HEK293 (cell line): ENCODE measurements at regions not wholly inside any gene's neighbourhood (a gene's known extent, or its start where the extent isn't known, plus 50 kb on each side); places are given as distances from the start of the nearest gene placed in this dataset.

Experiments used
- CTCF ChIA-PET: fragments of 350-600 bp; formaldehyde crosslinking; extraction: SDS; loops from one replicate; lab custom pipeline; 2021; ENCODE audit warnings: antibody characterized with exemption; lab: Yijun Ruan, JAX
- POLR2A ChIA-PET: fragments of 300-600 bp; formaldehyde crosslinking; extraction: SDS; loops from one replicate; lab custom pipeline; 2020; ENCODE audit warnings: antibody characterized with exemption, inconsistent platforms; lab: Yijun Ruan, JAX
- H3K27ac ChIP-seq: fragments of 200-500 bp; sonication (Bioruptor generic); 2 replicates; pipeline ENCODE4 v1.5.1; 2014; ENCODE audit warnings: low read depth, low read length, control low read depth, inconsistent platforms; ENCODE audit errors: extremely low read depth
- H3K36me3 ChIP-seq, 2 experiments: fragments of 200-500 bp in 1 of 2; sonication (Bioruptor generic) in 1 of 2; 1 replicate in 1 of 2; 2 replicates in 1 of 2; pipeline ENCODE4 v1.5.1; 2014 to 2017; ENCODE audit warnings: inconsistent platforms in 2 of 2, low read length in 2 of 2; ENCODE audit not compliant: control insufficient read depth in 2 of 2, insufficient read depth in 1 of 2
- H3K4me1 ChIP-seq: fragments of 200-500 bp; sonication (Bioruptor generic); 2 replicates; pipeline ENCODE4 v1.5.1; 2014; ENCODE audit warnings: mild to moderate bottlenecking, low read length, inconsistent platforms; ENCODE audit not compliant: control insufficient read depth, insufficient read depth
- H3K4me3 ChIP-seq: 2 replicates; pipeline ENCODE4 v1.5.1; 2011; ENCODE audit warnings: low read depth, mild to moderate bottlenecking, control low read depth, low read length, moderate library complexity
- H3K9me3 ChIP-seq: fragments of 200-500 bp; sonication (Bioruptor generic); 2 replicates; pipeline ENCODE4 v1.5.1; 2014; ENCODE audit warnings: low read depth, low read length, inconsistent platforms; ENCODE audit not compliant: control insufficient read depth, insufficient read depth
- ATF2 ChIP-seq: fragments of 450-650 bp; formaldehyde crosslinking; IDR thresholded peaks from 2 replicates; pipeline ENCODE4 v1.5.1; 2016; ENCODE audit warnings: missing biosample characterization, missing genetic modification characterization, low read depth
- BCL11B ChIP-seq: fragments of 450-650 bp; formaldehyde crosslinking; IDR thresholded peaks from 2 replicates; pipeline ENCODE4 v1.5.1; 2016; ENCODE audit warnings: low read depth, missing biosample characterization, missing genetic modification characterization
- GLIS2 ChIP-seq: fragments of 450-650 bp; formaldehyde crosslinking; IDR thresholded peaks from 2 replicates; pipeline ENCODE4 v1.5.1; 2016; ENCODE audit warnings: missing biosample characterization, missing genetic modification characterization
- HOXA7 ChIP-seq: sonication (generic); formaldehyde crosslinking; IDR thresholded peaks from 2 replicates; pipeline ENCODE4 v1.8.1; 2022; ENCODE audit warnings: missing genetic modification reagents, borderline replicate concordance
- KLF1 ChIP-seq: fragments of 450-650 bp; formaldehyde crosslinking; IDR thresholded peaks from 2 replicates; pipeline ENCODE4 v1.5.1; 2016; ENCODE audit warnings: missing biosample characterization, missing genetic modification characterization
- KLF10 ChIP-seq: fragments of 450-650 bp; IDR thresholded peaks from 2 replicates; pipeline ENCODE4 v1.5.1; 2018; ENCODE audit warnings: missing biosample characterization, mild to moderate bottlenecking, missing genetic modification characterization
- KLF9 ChIP-seq: fragments of 450-650 bp; formaldehyde crosslinking; IDR thresholded peaks from 2 replicates; pipeline ENCODE4 v1.5.1; 2016; ENCODE audit warnings: missing biosample characterization, missing genetic modification characterization, low read depth
- OSR2 ChIP-seq: fragments of 450-650 bp; formaldehyde crosslinking; IDR thresholded peaks from 2 replicates; pipeline ENCODE4 v1.5.1; 2016; ENCODE audit warnings: missing biosample characterization, missing genetic modification characterization
- PATZ1 ChIP-seq: fragments of 450-650 bp; formaldehyde crosslinking; IDR thresholded peaks from 2 replicates; pipeline ENCODE4 v1.5.1; 2016; ENCODE audit warnings: missing biosample characterization, missing genetic modification characterization
- RBAK ChIP-seq: fragments of 450-650 bp; formaldehyde crosslinking; IDR thresholded peaks from 2 replicates; pipeline ENCODE4 v1.5.1; 2016; ENCODE audit warnings: missing biosample characterization, missing genetic modification characterization
- ZEB2 ChIP-seq: fragments of 450-650 bp; formaldehyde crosslinking; IDR thresholded peaks from 2 replicates; pipeline ENCODE4 v1.5.1; 2016; ENCODE audit warnings: missing biosample characterization, missing genetic modification characterization
- ZIC2 ChIP-seq: fragments of 450-650 bp; formaldehyde crosslinking; IDR thresholded peaks from 2 replicates; pipeline ENCODE4 v1.5.1; 2016; ENCODE audit warnings: missing biosample characterization, missing genetic modification characterization
- ZNF146 ChIP-seq: fragments of 450-650 bp; formaldehyde crosslinking; IDR thresholded peaks from 2 replicates; pipeline ENCODE4 v1.5.1; 2016; ENCODE audit warnings: missing biosample characterization, missing genetic modification characterization
- ZNF169 ChIP-seq: fragments of 450-650 bp; formaldehyde crosslinking; IDR thresholded peaks from 2 replicates; pipeline ENCODE4 v1.5.1; 2016; ENCODE audit warnings: missing biosample characterization, missing genetic modification characterization
- ZNF202 ChIP-seq: fragments of 450-650 bp; formaldehyde crosslinking; IDR thresholded peaks from 2 replicates; pipeline ENCODE4 v1.5.1; 2016; ENCODE audit warnings: missing biosample characterization, missing genetic modification characterization, borderline replicate concordance
- ZNF211 ChIP-seq: fragments of 450-650 bp; formaldehyde crosslinking; IDR thresholded peaks from 2 replicates; pipeline ENCODE4 v1.5.1; 2016; ENCODE audit warnings: low read depth, missing biosample characterization, missing genetic modification characterization
- ZNF23 ChIP-seq: fragments of 450-650 bp; formaldehyde crosslinking; IDR thresholded peaks from 2 replicates; pipeline ENCODE4 v1.5.1; 2016; ENCODE audit warnings: missing biosample characterization, missing genetic modification characterization, borderline replicate concordance
- ZNF335 ChIP-seq: fragments of 450-650 bp; formaldehyde crosslinking; conservative IDR thresholded peaks from 2 replicates; pipeline ENCODE4 v1.5.1; 2016; ENCODE audit warnings: missing biosample characterization, missing genetic modification characterization
- ZNF354C ChIP-seq: fragments of 450-650 bp; formaldehyde crosslinking; IDR thresholded peaks from 2 replicates; pipeline ENCODE4 v1.5.1; 2016; ENCODE audit warnings: missing biosample characterization, missing genetic modification characterization, low read depth, borderline replicate concordance
- ZNF48 ChIP-seq: fragments of 450-650 bp; formaldehyde crosslinking; IDR thresholded peaks from 2 replicates; pipeline ENCODE4 v1.5.1; 2016; ENCODE audit warnings: missing biosample characterization, missing genetic modification characterization
- ZNF510 ChIP-seq: fragments of 450-650 bp; formaldehyde crosslinking; IDR thresholded peaks from 2 replicates; pipeline ENCODE4 v1.5.1; 2018; ENCODE audit warnings: mild to moderate bottlenecking, missing genetic modification characterization, missing biosample characterization; ENCODE audit not compliant: insufficient replicate concordance
- ZNF529 ChIP-seq: fragments of 450-650 bp; formaldehyde crosslinking; IDR thresholded peaks from 2 replicates; pipeline ENCODE4 v1.5.1; 2017; ENCODE audit warnings: missing genetic modification characterization, missing biosample characterization; ENCODE audit not compliant: insufficient replicate concordance
- ZNF548 ChIP-seq: fragments of 450-650 bp; formaldehyde crosslinking; IDR thresholded peaks from 2 replicates; pipeline ENCODE4 v1.5.1; 2016; ENCODE audit warnings: missing biosample characterization, missing genetic modification characterization
- ZNF549 ChIP-seq: fragments of 450-650 bp; IDR thresholded peaks from 2 replicates; pipeline ENCODE4 v1.5.1; 2018; ENCODE audit warnings: missing biosample characterization, missing genetic modification characterization, mild to moderate bottlenecking, inconsistent platforms, moderate library complexity
- ZNF558 ChIP-seq: fragments of 450-650 bp; formaldehyde crosslinking; IDR thresholded peaks from 2 replicates; pipeline ENCODE4 v1.5.1; 2016; ENCODE audit warnings: missing biosample characterization, missing genetic modification characterization
- ZNF585B ChIP-seq: fragments of 450-650 bp; formaldehyde crosslinking; IDR thresholded peaks from 2 replicates; pipeline ENCODE4 v1.5.1; 2016; ENCODE audit warnings: missing biosample characterization, missing genetic modification characterization
- ZNF610 ChIP-seq: fragments of 450-650 bp; formaldehyde crosslinking; IDR thresholded peaks from 2 replicates; pipeline ENCODE4 v1.5.1; 2016; ENCODE audit warnings: missing biosample characterization, missing genetic modification characterization, borderline replicate concordance
- ZNF626 ChIP-seq: fragments of 450-650 bp; sonication (Bioruptor Pico); formaldehyde crosslinking; IDR thresholded peaks from 2 replicates; pipeline ENCODE4 v1.5.1; 2018; ENCODE audit warnings: missing biosample characterization, missing genetic modification characterization, inconsistent platforms
- ZNF654 ChIP-seq: fragments of 450-650 bp; formaldehyde crosslinking; IDR thresholded peaks from 2 replicates; pipeline ENCODE4 v1.5.1; 2016; ENCODE audit warnings: low read depth, missing biosample characterization, missing genetic modification characterization
- ZNF658 ChIP-seq: fragments of 450-650 bp; formaldehyde crosslinking; IDR thresholded peaks from 2 replicates; pipeline ENCODE4; 2016; ENCODE audit warnings: missing biosample characterization, missing genetic modification characterization
- ZSCAN23 ChIP-seq: fragments of 450-650 bp; formaldehyde crosslinking; IDR thresholded peaks from 2 replicates; pipeline ENCODE4 v1.5.1; 2016; ENCODE audit warnings: missing biosample characterization, missing genetic modification characterization
- ZXDB ChIP-seq: fragments of 450-650 bp; formaldehyde crosslinking; IDR thresholded peaks from 2 replicates; pipeline ENCODE4 v1.5.1; 2016; ENCODE audit warnings: missing biosample characterization, missing genetic modification characterization
- TF ChIP-seq, protein P1 (sequence below): fragments of 450-650 bp; formaldehyde crosslinking; IDR thresholded peaks from 2 replicates; pipeline ENCODE4 v1.5.1; 2016; ENCODE audit warnings: missing biosample characterization, missing genetic modification characterization

DNA sequence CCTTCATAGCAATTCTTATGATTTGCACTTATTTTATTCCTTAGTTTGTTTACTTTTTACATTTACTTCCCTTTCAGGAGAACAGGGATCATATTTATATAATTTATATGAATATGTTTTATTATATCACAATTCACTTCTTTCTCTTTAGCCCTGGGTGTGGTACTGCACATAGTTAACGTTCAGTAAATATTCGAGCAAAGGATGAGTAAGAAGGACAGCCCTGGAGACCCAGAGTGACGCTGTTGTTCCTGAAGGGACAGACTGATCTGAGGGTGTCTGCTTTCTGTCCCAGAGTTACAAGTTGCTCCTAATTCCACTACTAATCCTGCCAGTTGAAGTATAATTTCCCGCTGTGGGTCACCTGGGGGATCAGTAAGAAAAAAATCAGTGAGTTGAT lies 366.1 kb downstream of the DMRT2 start (continued):
- TF ChIP-seq RBAK, result no peak

DNA sequence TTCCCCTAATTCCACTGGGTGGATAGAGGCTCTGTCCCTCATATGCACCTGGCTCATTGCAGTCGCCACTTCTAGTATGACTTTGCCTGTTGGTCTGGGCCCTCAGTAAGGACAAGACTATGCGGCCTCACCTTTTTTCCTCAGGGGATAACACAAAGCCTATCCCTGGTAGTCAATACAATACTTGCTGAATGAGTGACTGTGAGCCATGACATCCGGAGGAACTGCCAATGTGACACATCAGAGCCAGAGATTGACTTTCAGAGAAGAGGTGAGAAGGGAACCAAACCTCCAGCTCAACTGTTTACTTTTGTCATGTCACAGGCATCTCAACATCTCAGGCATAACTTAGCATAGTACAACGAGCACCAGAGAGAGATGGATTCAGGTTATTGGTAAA lies 371.3 kb downstream of the DMRT2 start:
- POLR2A ChIA-PET, result no interaction called here
- CTCF ChIA-PET, result no interaction called here
- Histone ChIP-seq H3K4me1 (no peaks in the 10 kb centered on the region), H3K27ac (no peak overlapping the region), H3K9me3 (no peaks in the 10 kb centered on the region), H3K36me3 (no peaks in the 10 kb centered on the region), H3K4me3 (no peak overlapping the region)
- no peak for TF ChIP-seq ZNF626 (tag by site-specific recombination)
- no peak for TF ChIP-seq ZNF529 (tag by site-specific recombination)
- no peak for TF ChIP-seq ZNF654 (tag by site-specific recombination)
- no peak for TF ChIP-seq KLF10 (tag by site-specific recombination)
- no peak for TF ChIP-seq ZNF548 (tag by site-specific recombination)
- no peak for TF ChIP-seq PATZ1 (tag by site-specific recombination)
- TF ChIP-seq OSR2, result no peak
- TF ChIP-seq ZNF48, result no peak
- TF ChIP-seq, protein P1, sequence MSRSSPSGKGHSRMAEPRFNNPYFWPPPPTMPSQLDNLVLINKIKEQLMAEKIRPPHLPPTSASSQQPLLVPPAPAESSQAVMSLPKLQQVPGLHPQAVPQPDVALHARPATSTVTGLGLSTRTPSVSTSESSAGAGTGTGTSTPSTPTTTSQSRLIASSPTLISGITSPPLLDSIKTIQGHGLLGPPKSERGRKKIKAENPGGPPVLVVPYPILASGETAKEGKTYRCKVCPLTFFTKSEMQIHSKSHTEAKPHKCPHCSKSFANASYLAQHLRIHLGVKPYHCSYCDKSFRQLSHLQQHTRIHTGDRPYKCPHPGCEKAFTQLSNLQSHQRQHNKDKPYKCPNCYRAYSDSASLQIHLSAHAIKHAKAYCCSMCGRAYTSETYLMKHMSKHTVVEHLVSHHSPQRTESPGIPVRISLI (tag by site-specific recombination), result no peak
- no peak for TF ChIP-seq ZNF211 (tag by site-specific recombination)
- no peak for TF ChIP-seq ZNF354C (tag by site-specific recombination)
- no peak for TF ChIP-seq ZEB2
- no peak for TF ChIP-seq ZNF510
- TF ChIP-seq ZXDB (tag by site-specific recombination), result no peak
- no peak for TF ChIP-seq KLF9
- TF ChIP-seq GLIS2 (tag by site-specific recombination), result no peak
- TF ChIP-seq ZSCAN23 (tag by site-specific recombination), result no peak

DNA sequence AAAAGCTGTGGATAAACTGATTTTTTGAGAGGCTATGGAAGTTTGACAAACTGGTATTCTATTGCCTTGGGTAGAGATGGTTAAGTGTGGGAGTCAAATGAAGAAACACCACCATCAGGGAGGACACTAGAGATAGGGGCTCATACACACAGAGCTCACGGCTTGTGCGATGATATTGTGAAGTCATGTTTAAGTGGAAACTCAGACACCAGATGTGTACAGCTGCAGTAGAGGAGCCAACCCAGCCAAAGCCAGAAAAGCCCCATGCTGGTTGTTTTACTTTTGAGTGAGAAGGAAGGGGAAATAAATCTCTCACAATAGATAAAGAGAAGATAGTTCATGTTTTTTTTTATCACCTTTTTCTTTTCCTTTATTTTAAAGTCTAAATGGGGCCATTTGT lies 377.7 kb downstream of the DMRT2 start:
- no peak overlapping the region for H3K27ac ChIP-seq
- H3K4me3 ChIP-seq, result no peak overlapping the region
- no peaks in the 10 kb centered on the region for H3K9me3 ChIP-seq
- CTCF ChIA-PET, result interaction anchor here (1.2 kb wide), 1 partner anchor 176 kb away, joined by 6 read pairs; no protein-coding TSS in a partner anchor
- POLR2A ChIA-PET, result no interaction called here
- H3K4me1 ChIP-seq, result no peaks in the 10 kb centered on the region
- no peaks in the 10 kb centered on the region for H3K36me3 ChIP-seq
- TF ChIP-seq ZNF23 (tag by site-specific recombination), result no peak
- TF ChIP-seq ZNF202 (tag by site-specific recombination), result no peak
- no peak for TF ChIP-seq ZNF169 (tag by site-specific recombination)
- TF ChIP-seq ZNF335 (tag by site-specific recombination), result no peak
- no peak for TF ChIP-seq HOXA7 (CRISPR knock-in tag)
- no peak for TF ChIP-seq ZNF658 (tag by site-specific recombination)
- TF ChIP-seq ZNF146 (tag by site-specific recombination), result no peak
- TF ChIP-seq ZNF529 (tag by site-specific recombination), result no peak
- TF ChIP-seq ZNF558, result no peak
- no peak for TF ChIP-seq ZIC2 (tag by site-specific recombination)
- TF ChIP-seq ZNF48, result no peak
- TF ChIP-seq KLF1 (tag by site-specific recombination), result no peak
- TF ChIP-seq ATF2 (tag by site-specific recombination), result no peak
- TF ChIP-seq ZNF610 (tag by site-specific recombination), result no peak
- TF ChIP-seq ZNF585B (tag by site-specific recombination), result no peak
- no peak for TF ChIP-seq ZNF549 (tag by site-specific recombination)
- no peak for TF ChIP-seq BCL11B (tag by site-specific recombination)
